ENCODE measurements at regions not wholly inside any gene's neighbourhood (a gene's known extent, or its start where the extent isn't known, plus 50 kb on each side); places are given as distances from the start of the nearest gene placed in this dataset.

DNA sequence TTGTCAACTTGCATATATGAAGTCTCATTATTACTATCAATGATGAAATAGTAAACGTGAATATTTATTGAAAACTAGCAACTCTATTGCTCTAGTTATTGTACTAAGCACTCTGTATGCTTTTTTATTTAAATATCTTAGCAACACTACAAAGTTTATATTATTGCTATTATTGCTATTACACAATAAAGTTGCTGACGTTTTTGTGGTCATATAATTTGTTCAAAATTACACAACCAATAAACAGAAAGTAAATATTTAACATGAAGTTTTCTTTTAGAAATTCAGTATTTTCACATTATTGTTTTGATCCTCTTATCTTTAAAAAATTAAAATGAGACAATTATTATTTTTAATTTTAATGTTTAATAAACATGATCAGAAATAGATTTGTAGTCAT, 1521.1 kb upstream of the PCDH7 start:
- TF ChIP-seq, protein P1, sequence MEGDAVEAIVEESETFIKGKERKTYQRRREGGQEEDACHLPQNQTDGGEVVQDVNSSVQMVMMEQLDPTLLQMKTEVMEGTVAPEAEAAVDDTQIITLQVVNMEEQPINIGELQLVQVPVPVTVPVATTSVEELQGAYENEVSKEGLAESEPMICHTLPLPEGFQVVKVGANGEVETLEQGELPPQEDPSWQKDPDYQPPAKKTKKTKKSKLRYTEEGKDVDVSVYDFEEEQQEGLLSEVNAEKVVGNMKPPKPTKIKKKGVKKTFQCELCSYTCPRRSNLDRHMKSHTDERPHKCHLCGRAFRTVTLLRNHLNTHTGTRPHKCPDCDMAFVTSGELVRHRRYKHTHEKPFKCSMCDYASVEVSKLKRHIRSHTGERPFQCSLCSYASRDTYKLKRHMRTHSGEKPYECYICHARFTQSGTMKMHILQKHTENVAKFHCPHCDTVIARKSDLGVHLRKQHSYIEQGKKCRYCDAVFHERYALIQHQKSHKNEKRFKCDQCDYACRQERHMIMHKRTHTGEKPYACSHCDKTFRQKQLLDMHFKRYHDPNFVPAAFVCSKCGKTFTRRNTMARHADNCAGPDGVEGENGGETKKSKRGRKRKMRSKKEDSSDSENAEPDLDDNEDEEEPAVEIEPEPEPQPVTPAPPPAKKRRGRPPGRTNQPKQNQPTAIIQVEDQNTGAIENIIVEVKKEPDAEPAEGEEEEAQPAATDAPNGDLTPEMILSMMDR (IDR thresholded peaks at IDR 0.05), result no peak
- no peak for TF ChIP-seq POLR2A (IDR thresholded peaks at IDR 0.05)

Measured in heart left ventricle (tissue), 13 donors.